Non-pigmented ciliary epithelial cell (primary cell): ENCODE measurements at regions not wholly inside any gene's neighbourhood (a gene's known extent, or its start where the extent isn't known, plus 50 kb on each side); places are given as distances from the start of the nearest gene placed in this dataset.
A peak's percentile ranks its signal among the peaks of the same experiment; 100 is the strongest.
"Not testable (repeated sequence)": the region's sequence is repeated elsewhere in the genome, so short reads cannot be mapped to it uniquely, and the experiment has no call there.

Experiments
- DNase-seq: peaks from one replicate; pipeline ENCODE4 v3.0.0-alpha.2; 2010; ENCODE audit warnings: low read depth

DNA sequence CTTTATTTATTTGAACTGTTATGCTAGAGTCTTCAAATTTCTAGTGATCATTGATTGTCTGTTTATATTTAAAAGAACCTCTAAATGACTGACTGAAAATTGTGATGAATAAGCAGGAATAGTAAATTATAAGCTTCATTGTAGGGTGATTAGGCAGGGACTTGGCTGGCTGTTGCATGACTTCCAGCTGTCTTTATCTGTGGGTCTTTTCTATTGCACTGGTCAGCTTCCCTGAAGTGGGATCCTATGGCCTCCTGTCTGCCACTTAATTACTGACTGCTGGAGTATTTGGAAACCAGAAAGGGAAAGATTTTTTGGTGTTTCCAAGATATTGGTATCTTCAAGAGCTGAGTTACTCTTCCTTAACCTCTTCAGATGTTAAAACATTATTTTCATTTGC, 123.0 kb upstream of the CCNH start:
- DNase-seq = no peak

GRCh38 chr5:87529486-87530076, 116.9 kb upstream of the CCNH start:
- DNase-seq = no peak

DNA sequence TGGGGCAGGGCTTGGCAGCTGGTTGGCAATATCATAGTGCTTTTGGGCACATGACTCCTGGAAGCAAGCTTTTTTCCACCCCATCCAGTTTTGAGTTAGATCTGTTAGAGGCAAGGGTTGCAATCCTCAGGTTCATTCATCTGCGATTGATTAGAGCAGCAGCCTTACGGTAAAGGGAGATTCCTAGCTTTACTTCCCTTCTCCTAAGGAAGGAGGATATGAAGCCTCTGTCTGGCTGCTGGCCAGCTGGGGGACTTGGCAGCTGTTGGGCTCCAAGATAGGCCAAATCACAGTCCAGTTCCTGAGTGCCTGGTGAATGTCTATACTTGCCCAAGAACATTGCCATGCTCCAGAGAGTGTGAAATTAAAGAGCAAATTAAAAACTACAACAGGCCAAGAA, 113.4 kb upstream of the CCNH start:
- peak; percentile 23 for DNase-seq

DNA sequence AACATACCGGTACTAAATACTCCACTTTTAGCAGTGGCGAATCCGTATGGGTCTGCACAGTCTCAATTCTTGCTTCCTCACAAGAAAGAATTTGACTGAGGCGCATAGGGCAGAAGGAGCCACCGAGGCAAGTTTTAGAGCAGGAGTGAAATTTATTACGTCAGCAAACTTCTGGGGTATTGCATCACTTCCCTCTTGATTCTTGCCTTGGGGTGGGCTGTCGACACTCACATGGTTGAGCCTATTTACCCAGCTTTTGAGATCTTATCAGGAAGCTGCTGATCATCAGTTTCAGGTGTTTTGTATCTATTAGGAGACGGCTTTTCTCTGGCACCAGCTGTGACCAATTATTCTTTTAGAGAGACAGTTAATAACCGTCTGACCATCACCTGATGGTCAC, 111.5 kb upstream of the CCNH start:
- no peak for DNase-seq

- DNase-seq = not testable (repeated sequence)
Measured at GRCh38 chr5:87511778-87512177, 99.0 kb upstream of the CCNH start.

DNA sequence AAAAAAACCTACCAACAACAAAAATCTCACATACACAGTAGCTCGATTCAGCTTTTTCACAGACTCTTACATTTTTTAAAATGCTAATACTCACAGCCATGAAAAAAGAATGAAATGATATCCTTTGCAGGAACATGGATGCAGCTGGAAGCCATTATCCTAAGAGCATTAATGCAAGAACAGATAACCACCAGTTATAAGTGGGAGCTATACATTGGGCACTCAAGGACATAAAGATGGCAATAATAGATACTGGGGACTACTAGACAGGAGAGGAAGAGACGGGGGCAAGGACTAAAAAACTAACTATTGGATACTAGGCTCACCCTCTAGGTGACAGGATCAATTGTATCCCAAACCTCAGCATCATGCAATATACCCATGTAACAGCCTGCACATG, 90.3 kb upstream of the CCNH start:
- DNase-seq = no peak

- DNase-seq = no peak
Measured at GRCh38 chr5:87499478-87500410, 87.0 kb upstream of the CCNH start.
